ENCODE measurements at regions not wholly inside any gene's neighbourhood (a gene's known extent, or its start where the extent isn't known, plus 50 kb on each side); places are given as distances from the start of the nearest gene placed in this dataset.

- TF ChIP-seq CTCF (conservative IDR thresholded peaks at IDR 0.05) (no peak), ZFX (IDR thresholded peaks at IDR 0.05) (no peak)
Measured at GRCh38 chr2:13156916-13157315, 440.2 kb downstream of the TRIB2 start.

Measured in C4-2B (cell line).